AG04450 (cell line): ENCODE measurements at regions not wholly inside any gene's neighbourhood (a gene's known extent, or its start where the extent isn't known, plus 50 kb on each side); places are given as distances from the start of the nearest gene placed in this dataset.

Source experiments
- CTCF ChIA-PET: fragments of 300-600, 350-600 bp; formaldehyde crosslinking; extraction: SDS; loops from one replicate; lab custom pipeline; 2022; ENCODE audit warnings: antibody characterized with exemption, inconsistent platforms; lab: Charles Lee
- POLR2A ChIA-PET: fragments of 350-600 bp; formaldehyde crosslinking; extraction: SDS; loops from one replicate; lab custom pipeline; 2021; ENCODE audit warnings: antibody characterized with exemption, inconsistent platforms; lab: Yijun Ruan, JAX
- DNase-seq: peaks from one replicate; pipeline ENCODE4 v3.0.0-alpha.2; 2011; ENCODE audit warnings: low read depth, low spot score
- H3K27ac ChIP-seq: one replicate; pipeline ENCODE4 v1.5.1; 2012; ENCODE audit warnings: low read depth, low read length, control low read depth
- H3K27me3 ChIP-seq: one replicate; pipeline ENCODE4 v1.6.0; 2012; ENCODE audit warnings: low read length; ENCODE audit not compliant: control insufficient read depth, insufficient read depth
- H3K4me3 ChIP-seq: 2 replicates; pipeline ENCODE4 v1.5.1; 2011; ENCODE audit warnings: mild to moderate bottlenecking, low read depth, low read length, control low read depth
- H3K9me3 ChIP-seq: 2 replicates; pipeline ENCODE4 v1.5.1; 2012; ENCODE audit warnings: low read length; ENCODE audit not compliant: control insufficient read depth, insufficient read depth
- TF ChIP-seq, protein P1 (sequence below): IDR thresholded peaks from 2 replicates; pipeline ENCODE4 v1.5.1; 2011; ENCODE audit warnings: low read depth, low read length, control low read depth, inconsistent platforms

DNA sequence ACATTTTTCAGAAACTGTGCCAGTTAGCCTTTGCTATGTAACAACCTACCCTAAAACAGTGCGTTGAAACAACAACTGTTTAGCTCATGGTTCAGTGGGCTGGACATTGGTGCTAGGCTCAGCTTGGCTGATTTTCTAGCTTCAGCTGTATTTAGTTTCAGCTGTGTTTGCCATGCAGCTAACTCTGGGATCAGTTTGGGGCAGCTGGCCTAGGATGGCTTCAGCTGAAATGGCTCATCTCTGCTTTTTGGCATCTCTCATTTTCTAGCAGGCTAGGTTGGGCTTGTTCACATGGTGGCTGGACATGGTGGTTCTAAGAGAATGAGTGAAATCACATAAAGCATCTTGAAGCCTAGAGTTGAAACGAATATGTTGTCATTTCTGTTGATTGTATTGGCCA, 464.2 kb downstream of the QKI start:
- no peak for DNase-seq
- Histone ChIP-seq H3K9me3 (no peaks in the 10 kb centered on the region), H3K27ac (no peak overlapping the region), H3K27me3 (peaks cover 3% of the 10 kb centered on the region), H3K4me3 (no peak overlapping the region)
- CTCF ChIA-PET = no interaction called here
- TF ChIP-seq, protein P1, sequence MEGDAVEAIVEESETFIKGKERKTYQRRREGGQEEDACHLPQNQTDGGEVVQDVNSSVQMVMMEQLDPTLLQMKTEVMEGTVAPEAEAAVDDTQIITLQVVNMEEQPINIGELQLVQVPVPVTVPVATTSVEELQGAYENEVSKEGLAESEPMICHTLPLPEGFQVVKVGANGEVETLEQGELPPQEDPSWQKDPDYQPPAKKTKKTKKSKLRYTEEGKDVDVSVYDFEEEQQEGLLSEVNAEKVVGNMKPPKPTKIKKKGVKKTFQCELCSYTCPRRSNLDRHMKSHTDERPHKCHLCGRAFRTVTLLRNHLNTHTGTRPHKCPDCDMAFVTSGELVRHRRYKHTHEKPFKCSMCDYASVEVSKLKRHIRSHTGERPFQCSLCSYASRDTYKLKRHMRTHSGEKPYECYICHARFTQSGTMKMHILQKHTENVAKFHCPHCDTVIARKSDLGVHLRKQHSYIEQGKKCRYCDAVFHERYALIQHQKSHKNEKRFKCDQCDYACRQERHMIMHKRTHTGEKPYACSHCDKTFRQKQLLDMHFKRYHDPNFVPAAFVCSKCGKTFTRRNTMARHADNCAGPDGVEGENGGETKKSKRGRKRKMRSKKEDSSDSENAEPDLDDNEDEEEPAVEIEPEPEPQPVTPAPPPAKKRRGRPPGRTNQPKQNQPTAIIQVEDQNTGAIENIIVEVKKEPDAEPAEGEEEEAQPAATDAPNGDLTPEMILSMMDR = no peak
- POLR2A ChIA-PET = no interaction called here

DNA sequence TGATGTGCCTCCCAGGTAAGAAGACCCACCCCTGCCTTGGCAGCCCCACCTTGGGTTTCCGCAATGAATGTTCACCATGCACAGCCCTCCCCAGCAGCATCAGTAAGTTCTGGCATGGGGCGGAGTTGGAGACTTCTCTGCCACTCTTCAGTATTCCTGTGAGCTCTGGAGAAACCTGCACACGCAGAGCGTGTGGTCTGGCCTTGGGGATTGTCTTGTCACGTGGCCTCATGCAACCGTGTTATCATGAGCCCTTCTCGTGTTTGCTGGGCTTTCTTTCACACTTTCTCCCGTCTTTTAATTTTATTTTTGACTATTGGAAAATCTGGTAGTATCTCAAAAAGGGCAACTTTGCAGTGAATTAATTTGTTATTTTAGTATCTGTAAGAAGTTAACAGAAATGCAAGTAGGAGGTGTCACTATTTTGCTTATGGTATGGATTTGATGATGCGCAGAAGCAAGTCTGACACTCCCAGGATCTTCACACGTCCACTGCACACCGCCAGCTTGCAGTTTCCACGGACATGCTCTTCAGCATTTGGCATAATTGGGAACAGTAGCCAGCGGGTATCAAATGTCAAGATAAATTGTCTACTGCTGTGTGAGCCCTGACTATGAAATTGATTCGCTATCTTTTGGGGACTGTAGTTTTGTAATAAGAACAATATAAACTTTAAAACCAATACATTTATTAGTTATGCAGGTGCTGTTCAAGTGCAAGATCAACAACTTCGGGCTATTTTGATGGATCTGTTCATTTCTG, 463.5 kb downstream of the QKI start:
- TF ChIP-seq, protein P1 = no peak
- CTCF ChIA-PET = no interaction called here
- POLR2A ChIA-PET = no interaction called here
- no peak for DNase-seq
- peaks cover 3% of the 10 kb centered on the region for H3K27me3 ChIP-seq
- no peak overlapping the region for H3K4me3 ChIP-seq
- no peaks in the 10 kb centered on the region for H3K9me3 ChIP-seq
- H3K27ac ChIP-seq = no peak overlapping the region

DNA sequence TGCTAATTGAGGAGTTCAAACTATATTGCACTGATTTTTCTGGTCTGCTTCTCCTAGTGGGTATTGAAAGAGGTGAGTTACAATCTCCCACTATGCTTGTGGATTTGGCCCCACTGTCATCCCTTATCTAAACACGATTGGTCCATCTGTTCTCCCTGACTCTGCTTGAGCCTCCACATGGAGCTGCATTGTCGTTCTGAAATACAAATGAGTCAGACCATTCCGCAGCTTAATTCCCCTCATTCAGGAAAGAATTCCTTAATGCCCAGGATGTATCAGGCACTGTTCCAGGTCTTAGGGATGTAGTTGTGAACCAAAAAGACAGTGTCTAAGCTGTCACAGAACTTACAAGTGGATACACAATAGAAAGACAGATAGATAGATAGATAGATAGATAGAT, 461.9 kb downstream of the QKI start:
- Histone ChIP-seq H3K27ac (no peak overlapping the region), H3K9me3 (no peaks in the 10 kb centered on the region), H3K27me3 (peaks cover 3% of the 10 kb centered on the region), H3K4me3 (no peak overlapping the region)
- DNase-seq = no peak
- TF ChIP-seq, protein P1 = no peak
- POLR2A ChIA-PET = no interaction called here
- CTCF ChIA-PET = interaction anchor here (0.6 to 1.6 kb wide), 2 partner anchors 38 to 80 kb away, joined by 3 read pairs; no protein-coding TSS in a partner anchor

DNA sequence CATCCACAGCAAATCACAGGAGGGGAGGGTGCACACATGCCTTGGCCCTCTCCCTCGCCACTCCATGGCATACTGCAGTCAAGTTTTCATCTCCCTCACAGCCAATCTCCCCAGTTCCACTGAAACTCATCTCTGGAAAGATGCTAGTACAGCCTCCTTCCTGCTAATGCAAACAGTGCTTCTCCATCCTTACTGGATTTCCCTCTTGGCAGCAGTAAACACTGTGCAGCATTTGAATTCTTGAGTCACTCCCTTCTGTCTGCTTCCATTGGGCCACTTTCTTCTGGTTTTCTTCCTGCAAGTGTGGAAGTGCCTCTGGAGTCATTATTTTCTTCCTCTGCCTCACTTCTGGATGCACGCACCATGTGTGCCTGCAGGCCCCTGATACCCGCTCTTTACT, 460.3 kb downstream of the QKI start:
- Histone ChIP-seq H3K27me3 (peaks cover 3% of the 10 kb centered on the region), H3K27ac (no peak overlapping the region), H3K4me3 (no peak overlapping the region), H3K9me3 (no peaks in the 10 kb centered on the region)
- DNase-seq = no peak
- CTCF ChIA-PET = no interaction called here
- POLR2A ChIA-PET = no interaction called here
- TF ChIP-seq, protein P1 = no peak

DNA sequence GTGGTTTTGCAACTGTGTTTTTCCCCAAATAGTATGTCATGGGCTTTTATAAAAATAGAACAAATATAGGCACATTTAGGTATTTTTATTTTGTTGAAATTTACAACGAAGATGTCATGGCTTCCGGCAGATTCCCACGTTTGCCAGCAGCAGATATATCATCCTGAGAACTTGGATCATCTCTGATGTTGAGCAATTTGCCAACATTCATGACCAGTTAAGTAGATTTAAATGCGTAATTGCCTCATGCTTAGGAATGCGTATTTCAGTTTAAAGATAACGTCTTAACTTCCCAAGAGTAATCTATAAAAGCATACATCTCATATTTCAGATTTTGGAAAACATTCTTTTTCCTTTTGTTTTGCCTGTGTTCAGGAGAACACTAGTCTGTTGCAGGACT, 457.8 kb downstream of the QKI start:
- DNase-seq = peak; percentile 84

More for the DNA sequence above, 457.8 kb downstream of the QKI start:
- ChIA-PET CTCF (no interaction called here), POLR2A (no interaction called here)
- TF ChIP-seq, protein P1 = no peak
- no peaks in the 10 kb centered on the region for H3K27me3 ChIP-seq
- H3K4me3 ChIP-seq = no peak overlapping the region
- no peaks in the 10 kb centered on the region; the same call in 1 of the 2 replicates for H3K9me3 ChIP-seq
- peak overlapping the region; percentile 57 for H3K27ac ChIP-seq
